ENCODE measurements at regions not wholly inside any gene's neighbourhood (a gene's known extent, or its start where the extent isn't known, plus 50 kb on each side); places are given as distances from the start of the nearest gene placed in this dataset.

DNA sequence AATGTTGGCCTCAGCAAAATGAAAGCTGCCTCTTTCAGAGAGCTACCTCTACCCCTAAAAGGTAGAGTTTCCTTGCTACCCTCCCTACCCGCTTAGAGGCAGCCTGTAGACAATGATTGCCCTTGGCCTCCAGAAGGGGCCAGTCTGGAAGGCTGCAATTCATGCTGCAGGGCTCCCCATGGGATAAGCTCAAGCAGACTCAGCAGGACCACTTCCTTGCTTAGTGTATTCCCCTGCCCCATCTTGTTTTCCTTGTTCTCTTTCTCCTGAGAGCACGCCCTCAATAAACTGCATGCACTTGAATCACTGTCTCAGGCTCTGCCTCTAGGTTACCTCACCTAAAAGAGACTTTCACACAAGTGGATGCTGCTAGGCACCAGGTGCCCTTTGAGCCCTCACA lies 134.0 kb upstream of the CTNNB1 start:
- TF ChIP-seq, protein P1, sequence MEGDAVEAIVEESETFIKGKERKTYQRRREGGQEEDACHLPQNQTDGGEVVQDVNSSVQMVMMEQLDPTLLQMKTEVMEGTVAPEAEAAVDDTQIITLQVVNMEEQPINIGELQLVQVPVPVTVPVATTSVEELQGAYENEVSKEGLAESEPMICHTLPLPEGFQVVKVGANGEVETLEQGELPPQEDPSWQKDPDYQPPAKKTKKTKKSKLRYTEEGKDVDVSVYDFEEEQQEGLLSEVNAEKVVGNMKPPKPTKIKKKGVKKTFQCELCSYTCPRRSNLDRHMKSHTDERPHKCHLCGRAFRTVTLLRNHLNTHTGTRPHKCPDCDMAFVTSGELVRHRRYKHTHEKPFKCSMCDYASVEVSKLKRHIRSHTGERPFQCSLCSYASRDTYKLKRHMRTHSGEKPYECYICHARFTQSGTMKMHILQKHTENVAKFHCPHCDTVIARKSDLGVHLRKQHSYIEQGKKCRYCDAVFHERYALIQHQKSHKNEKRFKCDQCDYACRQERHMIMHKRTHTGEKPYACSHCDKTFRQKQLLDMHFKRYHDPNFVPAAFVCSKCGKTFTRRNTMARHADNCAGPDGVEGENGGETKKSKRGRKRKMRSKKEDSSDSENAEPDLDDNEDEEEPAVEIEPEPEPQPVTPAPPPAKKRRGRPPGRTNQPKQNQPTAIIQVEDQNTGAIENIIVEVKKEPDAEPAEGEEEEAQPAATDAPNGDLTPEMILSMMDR (IDR thresholded peaks at IDR 0.05; ENCODE audit: poor library complexity) = no peak
- no peak for TF ChIP-seq EZH2 (IDR thresholded peaks at IDR 0.05; ENCODE audit: borderline replicate concordance)

All from hepatocyte (in vitro differentiated cells).